HepG2 (cell line): ENCODE measurements at regions not wholly inside any gene's neighbourhood (a gene's known extent, or its start where the extent isn't known, plus 50 kb on each side); places are given as distances from the start of the nearest gene placed in this dataset.

Experiments
- ATAC-seq: fragments of 200-7000 bp; cut with Tn5 transposase; 3 replicates; pipeline ENCODE4 v1.9.1; 2020; ENCODE audit warnings: mild to moderate bottlenecking, moderate library complexity
- BruUV-seq: library from RNA; stranded (reverse); fragments of 400-500 nt; replicated peaks from 2 replicates; lab custom pipeline; 2021; lab: Mats Ljungman, UMichigan
- CTCF ChIA-PET: fragments of 300-600 bp; formaldehyde crosslinking; extraction: SDS; loops from one replicate; lab custom pipeline; 2021; ENCODE audit warnings: low total read pairs, inconsistent platforms, low intra/inter-chr PET ratio; lab: Yijun Ruan, JAX
- POLR2A ChIA-PET: fragments of 350-600 bp; sonication (Branson Sonifier 250); formaldehyde crosslinking; loops from one replicate; lab custom pipeline; 2020; ENCODE audit warnings: antibody characterized with exemption, inconsistent platforms; lab: Yijun Ruan, JAX
- DNase-seq: peaks from one replicate; pipeline ENCODE4 v3.0.0-alpha.2; 2015; ENCODE audit warnings: low spot score
- FAIRE-seq: peaks from 3 replicates; lab custom pipeline; 2011; peaks lifted over from hg19 to GRCh38; lab: Jason Lieb, UNC
- H2AFZ ChIP-seq: one replicate; pipeline ENCODE4 v1.6.1; 2011; ENCODE audit warnings: low read length, inconsistent platforms
- H3K27ac ChIP-seq: fragments of 300-600 bp; 3 replicates; pipeline ENCODE4 v1.8.0; 2011; ENCODE audit warnings: mixed run types, mild to moderate bottlenecking, mixed read lengths, low read length, inconsistent platforms; ENCODE audit not compliant: insufficient read depth; ENCODE audit errors: extremely low read length
- H3K27me3 ChIP-seq, 2 experiments: fragments of 200-600 bp in 1 of 2; 2 replicates in 1 of 2; 3 replicates in 1 of 2; pipeline versions ENCODE4 v1.6.0 to v1.8.0; 2011; ENCODE audit warnings: low read length in 2 of 2, mild to moderate bottlenecking in 2 of 2, moderate library complexity in 2 of 2, inconsistent platforms in 1 of 2; ENCODE audit not compliant: insufficient read depth in 2 of 2, control insufficient read depth in 1 of 2
- H3K36me3 ChIP-seq, 2 experiments: fragments of 200-600 bp in 1 of 2; replicated peaks in 1 of 2; 2 replicates in 1 of 2; 3 replicates in 1 of 2; pipeline versions ENCODE4 v1.5.1 to v1.8.0; 2011; ENCODE audit warnings: low read length in 2 of 2, inconsistent platforms in 1 of 2; ENCODE audit not compliant: insufficient read depth in 2 of 2, control insufficient read depth in 1 of 2
- H3K4me1 ChIP-seq: 2 replicates; pipeline ENCODE4 v1.5.1; 2012; ENCODE audit warnings: low read length, inconsistent platforms; ENCODE audit not compliant: insufficient read depth
- H3K4me2 ChIP-seq: 2 replicates; pipeline ENCODE4 v1.6.0; 2011; ENCODE audit warnings: low read depth, low read length, inconsistent platforms
- H3K4me3 ChIP-seq, 3 experiments: fragments of 200-600 bp in 1 of 3; sonication (generic), shearing (Covaris generic) in 1 of 3; replicated peaks in 1 of 3; 2 replicates each; pipeline ENCODE4 v1.5.1; 2011 to 2016; ENCODE audit warnings: low read length in 3 of 3, inconsistent platforms in 2 of 3, low read depth in 2 of 3, mild to moderate bottlenecking in 2 of 3, control low read depth in 1 of 3, mixed read lengths in 1 of 3; ENCODE audit not compliant: insufficient read depth in 1 of 3
- H3K79me2 ChIP-seq: one replicate; pipeline ENCODE4 v1.6.1; 2011; ENCODE audit warnings: low read length, inconsistent platforms; ENCODE audit not compliant: insufficient read depth
- H3K9ac ChIP-seq: 2 replicates; pipeline ENCODE4 v1.6.0; 2011; ENCODE audit warnings: mild to moderate bottlenecking, low read depth, low read length, inconsistent platforms; ENCODE audit not compliant: insufficient read depth
- H3K9me3 ChIP-seq: 2 replicates; pipeline ENCODE4 v1.5.1; 2012; ENCODE audit warnings: mild to moderate bottlenecking, low read length
- H4K20me1 ChIP-seq: 2 replicates; pipeline ENCODE4 v1.6.0; 2011; ENCODE audit warnings: inconsistent platforms, mild to moderate bottlenecking, low read length, moderate library complexity; ENCODE audit not compliant: insufficient read depth
- AGO1 ChIP-seq: fragments of 200-400 bp; formaldehyde crosslinking; IDR thresholded peaks from 2 replicates; pipeline ENCODE4 v1.6.1; 2017; ENCODE audit warnings: mild to moderate bottlenecking, low read depth, low read length, moderate library complexity; ENCODE audit not compliant: poor library complexity, severe bottlenecking
- MLLT10 ChIP-seq: sonication (generic); formaldehyde crosslinking; IDR thresholded peaks from 2 replicates; pipeline ENCODE4 v1.4.0; 2020; ENCODE audit warnings: missing genetic modification reagents
- RFX3 ChIP-seq: IDR thresholded peaks from 2 replicates; pipeline ENCODE4 v1.6.1; 2016; ENCODE audit warnings: missing biosample characterization, missing genetic modification reagents
- SRSF1 ChIP-seq: fragments of 200-400 bp; formaldehyde crosslinking; optimal IDR thresholded peaks from 2 replicates; pipeline ENCODE3; 2017; ENCODE audit warnings: mild to moderate bottlenecking, low read depth, low read length, moderate library complexity
- TRIM24 ChIP-seq: sonication (generic); formaldehyde crosslinking; IDR thresholded peaks from 2 replicates; pipeline ENCODE4 v1.8.0; 2022; ENCODE audit warnings: mild to moderate bottlenecking, missing genetic modification reagents
- XRCC5 ChIP-seq: fragments of 200-400 bp; formaldehyde crosslinking; optimal IDR thresholded peaks from 2 replicates; pipeline ENCODE3; 2017; ENCODE audit warnings: mild to moderate bottlenecking, low read length
- ZNF143 ChIP-seq: sonication (generic); formaldehyde crosslinking; IDR thresholded peaks from 2 replicates; pipeline ENCODE4 v1.4.0; 2020; ENCODE audit warnings: missing genetic modification reagents
- ZNF543 ChIP-seq: sonication (generic); formaldehyde crosslinking; IDR thresholded peaks from 2 replicates; pipeline ENCODE4 v1.4.0; 2020; ENCODE audit warnings: mild to moderate bottlenecking, missing genetic modification reagents
- in situ Hi-C: cut with HindIII; loops from 2 replicates; pipeline ENCODE4 v1.10.0; 2017; ENCODE audit warnings: low pct_unique_long_range_greater_than_20kb; ENCODE audit not compliant: extremely low pct_ligation_motif_present
- intact Hi-C: fragments of 100-400 bp; cut with micrococcal nuclease; formaldehyde crosslinking; loops from one replicate; pipeline ENCODE4 v1.10.0; 2022; ENCODE audit not compliant: unreplicated experiment
- TF ChIP-seq, protein P1 (sequence below): sonication (generic); formaldehyde crosslinking; IDR thresholded peaks from 2 replicates; pipeline ENCODE4; 2020; ENCODE audit warnings: missing genetic modification reagents, mild to moderate bottlenecking, borderline replicate concordance

DNA sequence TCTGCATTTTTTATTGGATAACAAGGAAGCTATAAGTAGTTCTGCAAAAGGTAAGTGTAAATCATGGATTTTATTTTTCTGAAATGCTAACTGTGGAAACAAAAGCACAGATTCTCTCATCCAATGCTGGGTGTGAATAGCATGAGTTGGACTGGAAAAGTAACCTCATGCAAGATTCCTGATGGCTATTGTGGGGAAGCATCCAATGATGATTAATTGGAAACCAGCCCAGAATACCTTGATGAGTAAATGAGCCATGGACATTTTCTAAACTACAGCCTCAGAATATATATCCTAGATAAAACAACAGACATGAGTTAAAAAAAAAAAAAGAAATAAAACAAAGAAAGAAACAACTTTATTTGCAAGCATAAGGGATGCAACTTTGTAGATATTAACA is 934.6 kb downstream of the CCSER2 start:
- no peaks in the 10 kb centered on the region for H3K27me3 ChIP-seq
- no peak overlapping the region for H3K9ac ChIP-seq
- no peaks in the 10 kb centered on the region for H3K79me2 ChIP-seq
- no peak overlapping the region for H3K4me2 ChIP-seq
- BruUV-seq: no TSS peak
- intact Hi-C loops: no loop called here
- no peak for FAIRE-seq
- POLR2A ChIA-PET: no interaction called here
- no peaks in the 10 kb centered on the region for H3K36me3 ChIP-seq
- H3K4me1 ChIP-seq: no peaks in the 10 kb centered on the region
- no peak overlapping the region for H2AFZ ChIP-seq
- no peaks in the 10 kb centered on the region for H4K20me1 ChIP-seq
- no peak overlapping the region for H3K27ac ChIP-seq
- in situ Hi-C loops: no loop called here
- TF ChIP-seq XRCC5 (no peak), SRSF1 (no peak), AGO1 (no peak), RFX3 (CRISPR knock-in tag) (no peak), MLLT10 (CRISPR knock-in tag) (no peak), ZNF143 (CRISPR knock-in tag) (no peak), ZNF543 (CRISPR knock-in tag) (no peak), TRIM24 (CRISPR knock-in tag) (no peak)
- TF ChIP-seq, protein P1, sequence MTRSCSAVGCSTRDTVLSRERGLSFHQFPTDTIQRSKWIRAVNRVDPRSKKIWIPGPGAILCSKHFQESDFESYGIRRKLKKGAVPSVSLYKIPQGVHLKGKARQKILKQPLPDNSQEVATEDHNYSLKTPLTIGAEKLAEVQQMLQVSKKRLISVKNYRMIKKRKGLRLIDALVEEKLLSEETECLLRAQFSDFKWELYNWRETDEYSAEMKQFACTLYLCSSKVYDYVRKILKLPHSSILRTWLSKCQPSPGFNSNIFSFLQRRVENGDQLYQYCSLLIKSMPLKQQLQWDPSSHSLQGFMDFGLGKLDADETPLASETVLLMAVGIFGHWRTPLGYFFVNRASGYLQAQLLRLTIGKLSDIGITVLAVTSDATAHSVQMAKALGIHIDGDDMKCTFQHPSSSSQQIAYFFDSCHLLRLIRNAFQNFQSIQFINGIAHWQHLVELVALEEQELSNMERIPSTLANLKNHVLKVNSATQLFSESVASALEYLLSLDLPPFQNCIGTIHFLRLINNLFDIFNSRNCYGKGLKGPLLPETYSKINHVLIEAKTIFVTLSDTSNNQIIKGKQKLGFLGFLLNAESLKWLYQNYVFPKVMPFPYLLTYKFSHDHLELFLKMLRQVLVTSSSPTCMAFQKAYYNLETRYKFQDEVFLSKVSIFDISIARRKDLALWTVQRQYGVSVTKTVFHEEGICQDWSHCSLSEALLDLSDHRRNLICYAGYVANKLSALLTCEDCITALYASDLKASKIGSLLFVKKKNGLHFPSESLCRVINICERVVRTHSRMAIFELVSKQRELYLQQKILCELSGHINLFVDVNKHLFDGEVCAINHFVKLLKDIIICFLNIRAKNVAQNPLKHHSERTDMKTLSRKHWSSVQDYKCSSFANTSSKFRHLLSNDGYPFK (CRISPR knock-in tag): no peak
- no peak overlapping the region for H3K4me3 ChIP-seq
- no peak for ATAC-seq
- no peaks in the 10 kb centered on the region for H3K9me3 ChIP-seq
- no peak for DNase-seq
- CTCF ChIA-PET: no interaction called here
